ENCODE measurements at regions not wholly inside any gene's neighbourhood (a gene's known extent, or its start where the extent isn't known, plus 50 kb on each side); places are given as distances from the start of the nearest gene placed in this dataset.

DNA sequence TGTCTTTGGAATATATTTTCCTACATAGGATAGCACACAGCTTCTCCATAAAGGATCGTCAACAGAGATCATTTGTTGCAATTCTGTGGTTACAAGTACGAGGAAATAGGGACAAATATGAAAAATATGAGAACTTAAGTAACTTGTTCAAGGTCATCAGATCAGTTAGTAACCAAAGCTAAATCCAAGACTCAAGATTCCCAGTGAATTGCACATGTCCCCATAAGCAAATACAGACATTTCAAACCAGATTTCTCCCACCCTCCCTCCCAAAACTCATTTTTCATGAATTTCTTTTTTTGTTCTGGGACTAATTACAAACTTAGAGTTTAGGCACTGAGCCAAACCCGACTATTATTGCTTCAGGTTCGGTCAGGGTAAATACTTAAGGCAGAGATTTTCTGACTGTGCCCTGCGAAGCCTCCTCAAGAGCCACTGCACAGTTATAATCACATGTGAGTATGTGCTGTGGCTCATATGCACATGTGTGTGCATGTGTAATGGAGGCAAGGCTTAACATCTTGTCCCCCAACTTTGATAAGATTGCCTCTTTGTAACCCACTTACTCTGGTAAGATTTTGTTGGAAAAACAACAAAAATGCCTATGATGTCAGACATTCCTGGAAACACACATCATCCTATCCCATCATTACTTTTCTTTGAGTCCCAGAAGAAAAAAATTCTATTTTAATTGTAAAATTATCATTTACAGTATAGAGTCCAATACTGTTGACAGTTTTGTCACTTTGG is 216.2 kb downstream of the CD83 start:
- no peak for DNase-seq (ENCODE audit: low spot score)

DNA sequence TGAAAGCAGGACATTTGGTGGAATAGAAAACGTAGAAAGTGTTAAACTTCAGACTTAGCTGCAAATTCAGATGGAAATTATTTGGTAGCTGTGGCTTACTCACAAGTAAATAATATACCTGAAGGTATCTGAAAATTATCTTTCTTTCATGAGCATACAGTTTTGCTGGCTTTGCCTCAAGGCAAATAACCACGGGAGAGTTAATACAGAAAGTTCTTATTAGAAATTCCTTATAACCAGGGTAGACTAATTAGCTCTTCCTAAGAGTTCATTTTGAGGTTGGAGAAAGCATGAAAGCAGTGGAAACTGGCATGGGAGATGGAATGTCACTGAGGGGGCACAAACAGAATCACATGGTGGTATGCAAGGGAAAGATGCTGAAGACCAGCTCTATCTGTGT is 217.5 kb downstream of the CD83 start:
- DNase-seq (ENCODE audit: low spot score), result no peak

DNA sequence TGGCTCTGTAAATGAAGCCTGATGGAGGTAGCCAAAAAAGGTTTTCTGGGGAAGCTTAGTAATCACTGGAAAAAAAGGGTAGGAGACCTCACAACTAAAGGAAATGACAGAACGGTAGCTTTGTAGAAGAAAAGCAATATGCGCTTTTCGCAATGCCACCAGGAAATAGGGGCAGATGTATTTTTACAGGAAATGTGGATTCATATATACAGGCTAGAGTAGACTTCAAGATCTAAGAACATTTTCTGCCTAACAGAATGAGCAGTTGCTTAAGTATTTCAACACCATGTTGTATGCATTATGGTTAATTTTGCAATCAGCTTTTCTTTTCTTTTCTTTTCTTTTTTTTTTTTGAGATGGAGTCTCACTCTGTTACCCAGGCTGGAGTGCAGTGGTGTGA is 219.6 kb downstream of the CD83 start:
- DNase-seq (ENCODE audit: low spot score), result no peak

DNA sequence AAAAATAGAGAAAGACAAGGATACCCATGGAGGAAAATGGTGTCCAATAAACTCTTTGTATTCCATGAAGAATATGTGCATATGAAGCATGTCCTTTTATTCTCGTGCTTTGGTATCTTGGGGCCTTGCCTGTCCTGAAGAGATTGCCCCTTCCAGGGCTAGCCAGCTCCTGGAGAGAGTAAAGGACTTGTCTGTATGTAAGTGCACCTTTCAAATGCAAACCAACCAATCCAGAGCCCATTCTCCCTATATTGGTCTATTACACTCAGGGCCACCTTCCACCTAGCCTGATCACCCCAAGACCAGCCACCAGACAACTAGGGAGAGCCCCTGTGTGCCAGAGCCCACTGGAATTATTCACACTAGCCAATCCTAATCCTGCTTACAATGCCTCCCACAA is 221.6 kb downstream of the CD83 start:
- no peak for DNase-seq (ENCODE audit: low spot score)

DNA sequence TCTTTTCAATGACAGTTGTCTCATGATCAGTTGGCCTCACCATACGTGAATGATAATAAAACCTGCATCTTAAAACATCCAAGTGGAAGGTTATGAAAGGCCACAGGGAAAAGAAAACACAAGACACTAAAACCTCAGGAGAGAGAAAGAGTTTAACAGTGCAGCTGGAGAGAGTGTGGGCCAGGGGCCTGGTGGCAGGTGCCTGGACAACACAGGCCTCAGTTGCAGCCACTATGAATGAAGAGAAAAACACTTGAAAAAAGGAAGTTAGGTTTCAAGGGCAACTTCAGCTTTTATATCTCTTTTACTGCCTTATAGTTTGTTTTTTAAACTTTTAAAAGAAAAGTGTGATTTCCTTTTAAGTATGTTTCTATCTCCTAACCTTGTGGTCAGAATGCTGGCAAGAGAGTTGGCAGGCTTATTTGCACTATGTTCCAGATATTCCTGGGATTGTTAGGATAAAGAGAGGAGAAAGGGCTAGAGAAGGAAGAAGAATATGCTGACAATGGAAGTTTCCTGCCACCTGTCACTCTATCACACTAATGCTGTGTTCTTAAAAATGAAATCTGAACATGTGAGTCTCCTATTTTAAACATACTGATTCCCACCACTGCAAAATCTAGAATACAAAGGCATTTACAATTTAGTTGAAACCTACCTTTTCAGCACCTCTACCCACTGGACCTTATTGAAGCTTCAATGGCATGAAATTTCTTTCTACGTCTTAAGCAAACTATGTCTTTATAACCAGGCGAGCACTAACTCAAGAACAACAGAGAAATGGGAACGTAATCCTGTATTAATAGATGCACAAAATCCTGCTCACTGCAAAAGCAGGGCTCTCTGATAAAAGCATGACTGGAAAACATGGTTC is 222.4 kb downstream of the CD83 start:
- DNase-seq (ENCODE audit: low spot score), result no peak

DNA sequence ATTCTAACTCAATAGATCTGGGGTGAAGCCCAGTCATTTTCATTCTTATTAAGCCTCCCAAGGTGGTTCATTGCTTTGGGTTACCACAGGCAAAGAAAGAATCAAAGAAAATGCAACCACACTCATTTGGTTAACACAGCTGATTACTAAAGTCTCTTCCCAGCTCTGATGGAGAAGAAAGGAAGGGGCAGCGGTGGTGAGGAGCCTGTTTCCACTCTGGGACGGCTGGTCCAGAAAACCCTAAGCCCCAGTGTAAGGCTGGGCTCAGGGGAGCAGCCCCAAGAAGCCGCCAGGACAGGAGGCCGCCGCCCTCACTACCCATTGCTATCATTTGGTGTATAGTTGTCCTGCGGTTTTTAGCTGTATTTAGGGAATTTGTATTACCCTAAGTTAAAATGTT is 226.9 kb downstream of the CD83 start:
- DNase-seq (ENCODE audit: low spot score), result no peak

DNA sequence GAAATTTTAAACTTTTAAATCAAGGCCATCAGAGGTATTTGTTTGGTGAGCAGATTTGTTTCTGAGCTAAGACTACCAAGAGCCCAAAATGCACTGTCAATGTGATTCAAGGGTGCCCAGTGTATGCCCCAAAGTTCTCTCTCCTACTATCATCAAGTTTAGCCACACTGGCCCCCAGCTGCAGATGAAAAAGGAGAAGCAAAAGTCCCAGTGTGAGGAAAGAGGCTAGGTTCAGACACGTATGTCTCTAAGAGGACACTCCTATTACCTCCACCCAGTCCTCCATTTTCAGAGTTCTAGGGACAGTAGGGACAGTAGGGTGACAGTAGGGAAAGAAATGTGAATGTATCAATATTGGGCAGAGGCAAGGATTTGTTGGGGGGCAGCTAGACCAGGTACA is 230.8 kb downstream of the CD83 start:
- DNase-seq (ENCODE audit: low spot score), result no peak

DNA sequence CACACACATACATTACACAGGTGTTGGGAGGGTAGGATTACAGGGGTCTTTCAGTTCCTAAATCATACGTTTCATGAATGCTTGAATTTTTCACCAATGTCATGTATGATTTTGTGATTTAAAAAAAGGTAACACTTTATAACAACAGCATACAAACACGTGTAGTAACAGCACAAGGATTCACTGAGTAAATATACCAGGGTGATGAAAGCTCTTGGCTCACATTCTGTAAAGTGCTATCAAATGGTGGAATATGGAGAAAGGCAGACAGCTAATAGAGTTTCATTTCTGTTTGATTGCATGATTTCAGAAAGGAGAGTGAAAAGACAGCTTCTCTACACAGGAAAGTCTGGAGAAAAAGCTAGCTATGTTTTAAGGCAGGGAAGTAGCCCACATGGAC is 231.9 kb downstream of the CD83 start:
- no peak for DNase-seq (ENCODE audit: low spot score)

DNA sequence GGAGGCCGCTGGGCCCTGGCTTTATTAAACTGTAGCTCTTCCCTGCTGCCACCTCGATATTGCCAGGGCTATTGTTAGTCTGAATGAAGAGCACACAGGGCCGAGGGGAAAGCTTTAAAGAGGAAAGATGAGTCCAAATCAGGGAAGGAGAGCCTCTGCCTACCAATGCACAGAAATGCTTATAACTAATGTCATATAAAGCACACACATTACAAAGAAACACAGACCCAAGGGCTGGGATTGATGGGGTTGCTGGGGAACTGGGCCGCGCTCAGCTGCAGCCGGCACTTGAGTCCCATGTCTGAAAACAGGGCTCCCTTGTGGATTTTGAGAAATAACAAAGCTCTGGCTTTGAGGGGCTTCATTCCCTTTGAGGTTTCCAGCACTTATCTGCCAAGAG is 232.6 kb downstream of the CD83 start:
- DNase-seq (ENCODE audit: low spot score), result no peak

DNA sequence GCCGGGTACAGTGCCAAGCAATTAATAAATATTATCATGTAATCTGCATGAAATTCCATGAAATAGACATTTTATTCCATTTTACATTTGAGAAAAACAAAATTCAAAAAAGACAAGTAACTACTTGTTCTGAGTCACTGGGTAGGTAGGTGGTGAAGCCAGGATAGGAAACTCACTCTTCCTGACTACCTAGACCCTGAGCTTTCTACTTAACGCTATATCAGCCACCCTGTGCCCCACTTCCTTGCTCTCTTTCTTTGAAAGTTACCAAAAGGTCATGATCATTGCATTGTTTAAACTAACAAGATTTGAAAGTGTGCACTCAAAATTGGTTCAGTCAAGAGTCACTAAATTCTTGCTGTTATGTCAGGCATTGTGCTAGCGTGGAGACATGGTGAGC is 235.7 kb downstream of the CD83 start:
- DNase-seq (ENCODE audit: low spot score), result no peak

DNA sequence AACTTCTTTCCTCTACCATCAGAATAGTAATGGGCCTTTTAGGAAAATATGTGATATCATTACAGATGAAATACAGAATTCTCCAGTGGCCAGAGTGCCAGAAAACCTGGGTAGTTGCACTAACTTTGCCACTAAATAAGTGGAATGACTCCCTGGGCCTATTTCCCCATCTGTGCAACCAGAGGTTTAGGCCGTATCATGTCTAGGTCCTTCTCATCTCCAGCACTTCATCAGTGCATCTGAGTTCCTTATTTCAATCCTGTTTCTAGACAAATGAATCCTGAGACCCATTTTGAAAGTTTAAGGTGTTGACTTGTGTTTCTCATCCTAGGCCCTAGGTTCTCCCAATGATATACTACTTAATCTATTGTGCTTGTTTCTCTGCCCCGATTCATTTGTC is 236.2 kb downstream of the CD83 start:
- no peak for DNase-seq (ENCODE audit: low spot score)

DNA sequence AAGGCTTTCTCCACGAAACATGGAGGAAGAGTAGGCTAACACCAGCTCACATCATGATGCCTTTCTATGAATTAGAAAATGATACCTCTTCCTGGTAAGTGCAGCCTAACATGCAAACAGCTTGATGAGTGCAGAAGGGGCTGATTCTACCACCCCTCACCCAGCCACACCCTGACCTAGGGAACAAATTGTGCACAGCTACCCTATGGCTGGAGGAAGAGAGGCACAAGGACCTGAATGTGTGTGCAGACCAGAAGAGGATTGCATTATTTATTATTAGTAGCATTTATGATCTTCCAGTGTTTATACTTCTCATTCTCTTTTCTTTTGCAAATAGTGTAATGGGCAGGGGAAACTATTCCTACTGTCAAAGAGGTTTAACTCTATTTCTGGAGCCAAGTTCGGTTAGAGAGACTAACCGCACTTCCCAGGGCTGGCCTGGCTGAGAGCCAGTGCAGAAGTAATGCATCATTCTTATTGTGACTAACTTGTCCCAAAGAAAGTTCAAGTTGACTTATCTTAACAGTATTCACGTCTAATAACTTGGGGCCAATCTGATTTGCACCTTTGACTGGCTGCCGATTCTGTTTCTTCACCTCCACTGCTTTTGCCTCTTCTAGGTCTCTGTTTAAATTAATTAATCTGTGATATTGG is 237.5 kb downstream of the CD83 start:
- DNase-seq (ENCODE audit: low spot score), result no peak

DNA sequence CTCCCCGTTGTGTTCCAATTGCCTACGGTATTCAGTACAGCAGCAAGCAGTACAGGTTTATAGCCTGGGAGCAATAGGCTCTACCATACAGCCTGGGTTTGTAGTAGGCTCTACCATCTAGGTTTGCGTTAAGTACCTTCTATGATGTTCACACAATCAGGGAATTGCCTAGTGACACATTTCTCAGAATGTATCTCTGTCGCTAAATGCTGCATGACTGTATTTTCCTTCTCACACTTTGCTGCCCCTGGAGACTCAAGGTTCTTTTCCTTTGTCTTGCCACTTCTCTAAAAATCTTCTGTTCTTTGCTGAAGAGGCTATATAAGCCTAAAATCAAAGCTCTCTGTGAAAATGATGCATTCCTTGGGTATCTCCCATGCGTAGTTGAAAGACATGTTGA is 241.9 kb downstream of the CD83 start:
- DNase-seq (ENCODE audit: low spot score), result no peak

DNA sequence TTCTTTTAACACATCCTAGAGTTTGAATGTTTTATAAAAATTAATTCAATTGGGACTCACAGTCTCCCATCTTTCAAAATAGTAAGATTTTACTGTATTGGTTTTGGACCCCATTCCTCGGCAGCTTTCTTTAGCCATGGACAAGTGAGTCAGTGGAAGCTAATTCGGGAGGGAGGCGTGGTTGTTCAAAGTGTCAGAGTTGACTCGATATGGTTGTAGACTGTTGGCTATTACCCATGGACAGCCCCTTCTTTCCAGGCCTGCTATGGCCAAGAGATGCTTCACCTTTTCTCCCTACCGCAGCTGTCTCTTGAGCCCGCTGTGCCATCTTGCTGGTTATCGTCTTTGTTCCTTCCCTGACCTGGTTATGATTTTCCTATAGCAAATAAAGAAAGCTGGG is 243.0 kb downstream of the CD83 start:
- no peak for DNase-seq (ENCODE audit: low spot score)

DNA sequence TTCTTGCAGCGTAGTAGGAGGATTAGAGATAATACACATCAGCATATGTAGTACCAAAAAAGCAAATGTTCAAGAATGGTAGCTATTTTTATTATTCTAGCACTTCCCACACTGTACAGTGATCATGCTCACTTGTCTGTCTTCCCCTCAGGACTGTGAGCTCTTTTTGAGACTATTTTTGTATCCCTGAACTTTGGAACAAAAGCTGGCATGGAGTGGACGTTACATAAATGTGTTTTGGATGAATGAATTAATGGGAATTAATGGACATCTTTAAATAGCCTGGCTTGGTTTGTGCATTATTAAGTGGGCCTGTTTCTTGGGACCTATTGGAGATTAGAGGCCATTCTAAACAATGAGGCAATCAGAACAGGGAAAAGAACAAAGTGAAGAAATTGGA is 243.7 kb downstream of the CD83 start:
- DNase-seq (ENCODE audit: low spot score), result no peak

DNA sequence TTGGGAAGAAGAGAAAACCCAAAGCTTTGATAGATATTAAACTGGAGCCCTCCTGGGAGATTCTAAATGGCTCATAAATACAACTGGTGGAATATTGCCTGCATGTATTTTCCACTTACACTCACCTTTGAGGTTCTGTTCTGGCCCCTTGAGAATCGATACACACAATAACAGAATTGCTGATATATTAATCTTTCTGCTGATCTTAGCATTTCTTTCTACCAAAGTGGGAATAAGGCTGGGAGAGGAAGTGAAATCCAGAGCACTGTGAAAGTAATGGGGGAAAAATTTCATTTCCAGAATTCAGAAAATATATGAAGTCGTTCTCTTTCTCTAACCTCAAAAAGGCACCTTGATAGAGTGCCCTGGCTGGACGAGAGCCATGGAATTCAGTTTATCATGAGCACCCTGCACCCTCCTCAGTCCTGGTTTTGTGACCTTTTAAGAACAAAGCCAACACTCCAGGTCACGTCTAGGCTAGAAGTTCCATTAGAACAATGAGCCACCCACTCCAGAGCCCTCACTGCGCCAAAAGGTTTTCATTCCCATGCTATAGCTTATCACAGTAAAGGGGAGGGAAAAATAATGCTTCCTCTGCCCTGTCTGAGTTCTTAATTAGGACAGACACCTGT is 244.5 kb downstream of the CD83 start:
- no peak for DNase-seq (ENCODE audit: low spot score)

DNA sequence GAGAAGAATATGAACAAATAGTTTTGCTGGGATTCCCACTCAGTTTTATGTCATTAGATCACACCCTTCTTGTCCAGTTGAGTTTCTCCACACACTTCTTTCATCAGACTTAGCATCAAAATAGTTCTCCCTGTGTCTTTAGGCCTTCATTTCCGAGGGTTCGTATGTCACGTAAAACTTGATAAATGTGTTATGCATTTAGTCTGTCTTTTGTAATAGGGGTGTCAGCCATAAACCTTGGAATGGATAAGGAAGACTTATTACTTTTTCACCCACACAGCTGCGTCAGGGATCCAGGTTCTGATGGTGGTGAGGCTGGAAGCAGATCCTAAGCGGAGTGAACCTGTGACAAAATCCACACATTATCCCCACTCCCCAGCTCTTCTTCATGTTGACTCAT is 246.8 kb downstream of the CD83 start:
- no peak for DNase-seq (ENCODE audit: low spot score)

DNA sequence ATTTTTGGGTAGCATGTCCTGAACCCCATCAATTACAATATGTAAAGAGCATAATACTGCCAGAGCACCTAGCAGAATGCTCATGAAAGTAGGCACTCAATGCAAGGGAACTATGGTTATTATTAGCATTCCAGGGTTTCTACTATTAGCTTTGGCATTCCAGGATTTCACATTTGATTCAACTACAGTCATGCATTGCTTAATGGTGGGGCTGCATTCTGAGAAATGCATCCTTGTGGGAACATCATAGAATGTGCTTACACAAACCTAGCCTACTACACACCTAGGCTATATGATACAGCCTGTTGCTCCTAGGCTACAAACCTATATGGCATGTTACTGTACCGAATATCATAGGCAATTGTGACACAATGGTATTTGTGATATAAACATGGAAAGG is 247.8 kb downstream of the CD83 start:
- DNase-seq (ENCODE audit: low spot score), result no peak

DNA sequence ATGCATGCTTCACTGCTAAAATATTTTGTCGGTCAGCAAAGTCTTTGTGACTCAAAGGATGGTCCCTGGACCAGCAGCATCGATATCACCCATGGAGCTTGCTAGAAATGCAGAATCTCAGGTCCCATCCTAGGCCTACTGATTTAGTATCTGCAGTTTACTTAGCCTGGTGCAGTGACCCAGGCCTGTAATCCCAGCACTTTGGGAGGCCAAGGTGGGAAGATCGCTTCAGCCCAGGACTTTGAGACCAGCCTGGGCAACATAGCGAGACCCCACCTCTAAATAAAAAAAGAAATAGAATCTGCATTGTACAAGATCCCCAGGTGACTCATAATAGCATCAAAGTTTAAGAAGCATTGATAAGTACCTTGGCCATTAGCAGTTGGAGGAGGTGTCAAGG is 248.7 kb downstream of the CD83 start:
- DNase-seq (ENCODE audit: low spot score), result no peak

DNA sequence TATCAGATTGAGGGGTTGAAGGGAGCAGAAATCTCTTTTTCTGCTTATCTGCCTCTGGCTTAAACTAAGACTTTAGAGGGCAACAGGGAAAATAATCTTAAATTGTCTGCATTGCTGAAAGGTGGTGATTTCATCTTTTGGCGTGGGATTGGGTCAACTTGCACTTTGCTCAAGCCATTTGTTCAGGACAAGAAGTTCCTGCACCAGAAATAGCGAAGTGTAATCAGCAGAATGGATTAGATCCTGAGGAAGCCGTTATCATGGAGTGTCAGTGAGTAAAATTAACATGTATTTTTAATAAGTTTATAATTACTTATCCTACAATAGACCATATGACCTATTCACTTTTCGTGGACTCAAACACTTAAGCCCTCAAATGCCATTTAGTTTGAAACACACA is 249.3 kb downstream of the CD83 start:
- no peak for DNase-seq (ENCODE audit: low spot score)

DNA sequence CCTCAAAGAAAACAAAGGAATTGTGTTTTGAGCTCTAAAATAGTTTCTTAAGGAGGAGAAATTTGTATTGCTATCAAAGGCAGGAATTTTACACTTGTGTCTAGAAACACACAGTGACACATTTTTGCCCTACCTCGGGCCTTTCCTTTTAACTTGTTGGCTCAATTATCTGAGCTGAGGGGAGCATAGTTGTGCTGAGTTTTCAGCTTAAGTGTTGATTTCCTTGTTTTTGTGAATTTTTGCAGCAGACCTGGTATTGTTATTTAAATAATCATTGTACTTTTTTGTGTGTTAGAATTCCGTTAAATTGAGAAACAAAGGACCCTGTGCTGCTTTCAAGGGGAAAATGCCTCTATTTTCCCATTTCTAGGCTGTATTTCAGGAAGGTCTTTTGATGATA is 249.7 kb downstream of the CD83 start:
- no peak for DNase-seq (ENCODE audit: low spot score)

DNA sequence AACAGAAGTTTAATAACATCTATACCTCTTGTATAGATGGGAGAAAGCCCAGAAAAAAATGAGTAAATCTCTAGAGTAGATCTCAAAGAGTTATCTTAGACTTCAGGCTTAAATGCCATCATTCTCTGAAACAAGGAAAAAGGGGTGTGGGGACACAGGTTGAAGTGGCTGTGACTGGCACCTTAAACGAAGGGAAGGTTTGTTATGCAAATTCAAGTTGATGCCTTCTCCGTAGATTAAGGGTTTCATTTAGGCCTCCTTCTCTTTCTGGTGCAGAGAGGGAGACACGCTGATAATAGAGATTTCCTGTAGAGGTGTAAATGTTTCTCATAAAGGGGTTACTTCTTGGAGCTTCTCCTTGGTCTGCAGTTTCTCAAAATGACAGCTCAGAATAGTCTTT is 252.1 kb downstream of the CD83 start:
- no peak for DNase-seq (ENCODE audit: low spot score)

DNA sequence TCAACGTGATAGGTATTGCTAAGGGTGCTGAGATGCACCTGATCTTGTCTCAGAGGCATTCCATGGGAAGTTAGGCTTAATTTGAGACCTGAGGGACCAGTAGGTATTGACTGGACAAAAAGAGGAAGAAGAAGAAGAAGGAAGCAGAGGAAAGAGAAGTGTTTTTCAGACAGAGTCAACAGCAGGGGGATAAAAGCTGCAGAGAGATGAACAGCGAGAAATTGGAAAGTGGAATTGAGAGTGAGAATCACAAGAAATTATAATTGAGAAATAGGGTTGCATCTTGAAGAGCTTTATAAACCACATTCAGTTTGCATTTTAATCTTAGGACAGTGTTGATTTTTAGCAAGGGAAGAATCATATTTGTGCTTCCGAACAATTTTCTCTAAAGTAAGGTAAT is 254.0 kb downstream of the CD83 start:
- no peak for DNase-seq (ENCODE audit: low spot score)

All from activated CD4-positive, alpha-beta T cell treated with anti-CD3 and anti-CD28 coated beads, Interleukin-2, Interleukin-4, amounts not matched to agents 100 ng/mL and 50 ng/mL, durations not matched to agents 16 hours and 8 hours (primary cell).